IPS-NIHi7 (cell line): ENCODE measurements at regions not wholly inside any gene's neighbourhood (a gene's known extent, or its start where the extent isn't known, plus 50 kb on each side); places are given as distances from the start of the nearest gene placed in this dataset.

Experiments
- DNase-seq: peaks from one replicate; pipeline ENCODE4 v3.0.0; 2012; ENCODE audit warnings: mixed read lengths; ENCODE audit errors: extremely low spot score

- DNase-seq: no peak
These were observed 492.4 kb downstream of the SHISA9 start for GRCh38 chr16:13393816-13394215.

GRCh38 chr16:13394488-13394887 is 493.1 kb downstream of the SHISA9 start:
- DNase-seq: no peak

- DNase-seq: no peak
These were observed 495.7 kb downstream of the SHISA9 start for GRCh38 chr16:13397126-13397525.

GRCh38 chr16:13401641-13402040 is 500.2 kb downstream of the SHISA9 start:
- DNase-seq: no peak

- DNase-seq: no peak
These were observed 501.2 kb downstream of the SHISA9 start for GRCh38 chr16:13402601-13403000.

GRCh38 chr16:13403326-13403725 is 501.9 kb downstream of the SHISA9 start:
- DNase-seq: no peak

- DNase-seq: no peak
These were observed 505.8 kb upstream of the ERCC4 start for GRCh38 chr16:13414154-13414553.

- no peak for DNase-seq
These were observed 500.4 kb upstream of the ERCC4 start for GRCh38 chr16:13419589-13419988.

- no peak for DNase-seq
These were observed 498.2 kb upstream of the ERCC4 start for GRCh38 chr16:13421726-13422125.

- no peak for DNase-seq
These were observed 494.1 kb upstream of the ERCC4 start for GRCh38 chr16:13425836-13426235.

- peak; percentile 72 for DNase-seq
These were observed 493.7 kb upstream of the ERCC4 start for GRCh38 chr16:13426269-13426668.

GRCh38 chr16:13426736-13427135 is 493.2 kb upstream of the ERCC4 start:
- no peak for DNase-seq

- DNase-seq: no peak
These were observed 492.0 kb upstream of the ERCC4 start for GRCh38 chr16:13427943-13428342.

- DNase-seq: no peak
These were observed 490.5 kb upstream of the ERCC4 start for GRCh38 chr16:13429416-13429815.

- DNase-seq: no peak
These were observed 484.5 kb upstream of the ERCC4 start for GRCh38 chr16:13435415-13435814.

- DNase-seq: peak; percentile 41
These were observed 484.0 kb upstream of the ERCC4 start for GRCh38 chr16:13435873-13436474.

- no peak for DNase-seq
These were observed 483.1 kb upstream of the ERCC4 start for GRCh38 chr16:13436641-13437412.

- no peak for DNase-seq
These were observed 482.6 kb upstream of the ERCC4 start for GRCh38 chr16:13437413-13437795.

GRCh38 chr16:13438064-13438463 is 481.9 kb upstream of the ERCC4 start:
- DNase-seq: no peak

GRCh38 chr16:13439766-13440165 is 480.2 kb upstream of the ERCC4 start:
- no peak for DNase-seq

GRCh38 chr16:13441675-13442074 is 478.3 kb upstream of the ERCC4 start:
- no peak for DNase-seq

- no peak for DNase-seq
These were observed 471.6 kb upstream of the ERCC4 start for GRCh38 chr16:13448346-13448745.

GRCh38 chr16:13453325-13453724 is 466.6 kb upstream of the ERCC4 start:
- DNase-seq: no peak
